ENCODE measurements at regions not wholly inside any gene's neighbourhood (a gene's known extent, or its start where the extent isn't known, plus 50 kb on each side); places are given as distances from the start of the nearest gene placed in this dataset.

DNA sequence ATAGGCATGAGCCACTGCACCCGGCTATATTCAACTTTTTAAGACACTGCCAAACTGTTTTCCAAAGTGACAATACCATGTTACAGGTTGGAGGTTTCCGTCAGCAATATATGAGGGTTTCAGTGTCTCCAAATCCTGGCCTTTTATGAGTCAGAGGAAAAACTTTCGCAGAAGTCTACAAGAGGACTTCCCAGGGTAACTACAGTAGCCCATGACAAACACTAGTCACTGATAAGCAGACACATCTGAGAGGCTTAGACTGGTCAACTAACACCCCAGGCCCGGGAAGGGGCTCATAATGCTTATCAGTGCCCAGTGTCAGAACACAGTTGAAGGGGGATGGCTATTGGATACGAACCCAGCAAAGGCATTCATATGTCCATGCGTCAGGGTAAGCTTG, 85.4 kb downstream of the SOX4 start:
- TF ChIP-seq, protein P1, sequence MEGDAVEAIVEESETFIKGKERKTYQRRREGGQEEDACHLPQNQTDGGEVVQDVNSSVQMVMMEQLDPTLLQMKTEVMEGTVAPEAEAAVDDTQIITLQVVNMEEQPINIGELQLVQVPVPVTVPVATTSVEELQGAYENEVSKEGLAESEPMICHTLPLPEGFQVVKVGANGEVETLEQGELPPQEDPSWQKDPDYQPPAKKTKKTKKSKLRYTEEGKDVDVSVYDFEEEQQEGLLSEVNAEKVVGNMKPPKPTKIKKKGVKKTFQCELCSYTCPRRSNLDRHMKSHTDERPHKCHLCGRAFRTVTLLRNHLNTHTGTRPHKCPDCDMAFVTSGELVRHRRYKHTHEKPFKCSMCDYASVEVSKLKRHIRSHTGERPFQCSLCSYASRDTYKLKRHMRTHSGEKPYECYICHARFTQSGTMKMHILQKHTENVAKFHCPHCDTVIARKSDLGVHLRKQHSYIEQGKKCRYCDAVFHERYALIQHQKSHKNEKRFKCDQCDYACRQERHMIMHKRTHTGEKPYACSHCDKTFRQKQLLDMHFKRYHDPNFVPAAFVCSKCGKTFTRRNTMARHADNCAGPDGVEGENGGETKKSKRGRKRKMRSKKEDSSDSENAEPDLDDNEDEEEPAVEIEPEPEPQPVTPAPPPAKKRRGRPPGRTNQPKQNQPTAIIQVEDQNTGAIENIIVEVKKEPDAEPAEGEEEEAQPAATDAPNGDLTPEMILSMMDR (conservative IDR thresholded peaks at IDR 0.05; ENCODE audit: low read length), result no peak
- no peak for TF ChIP-seq EZH2phosphoT487 (IDR thresholded peaks at IDR 0.05; ENCODE audit: borderline replicate concordance, low read depth, low read length)
- no TSS peak for BruUV-seq (replicated peaks)
- no peak overlapping the region for H3K4me2 ChIP-seq (ENCODE audit: low read length)
- ChIA-PET POLR2A (interaction anchor here (0.6 kb wide), 1 partner anchor 60 kb away, joined by 4 read pairs; no protein-coding TSS in a partner anchor), CTCF (ENCODE audit: unreplicated experiment) (no interaction called here)
- H3K9me3 ChIP-seq (ENCODE audit: low read length), result no peaks in the 10 kb centered on the region
- no peaks in the 10 kb centered on the region for H3K9me2 ChIP-seq (ENCODE audit: insufficient read depth, low read length)
- no peak overlapping the region for H3K27ac ChIP-seq (ENCODE audit: low read depth, low read length, poor library complexity, severe bottlenecking)
- DNase-seq (ENCODE audit: low spot score), result no peak
- H4K20me1 ChIP-seq (ENCODE audit: insufficient read depth, low read length), result no peaks in the 10 kb centered on the region
- H3K79me2 ChIP-seq (ENCODE audit: insufficient read depth, low read depth, low read length), result no peaks in the 10 kb centered on the region
- intact Hi-C loops (cut with micrococcal nuclease; ENCODE audit: unreplicated experiment), result no loop called here
- no peaks in the 10 kb centered on the region for H3K36me3 ChIP-seq (ENCODE audit: insufficient read depth, low read length)
- no peak overlapping the region for H2AFZ ChIP-seq (ENCODE audit: low read length)
- no peaks in the 10 kb centered on the region for H3K4me1 ChIP-seq (ENCODE audit: insufficient read depth, low read length, poor library complexity, severe bottlenecking)
- no peak overlapping the region for H3K4me3 ChIP-seq (ENCODE audit: low read depth, low read length, poor library complexity, severe bottlenecking)

DNA sequence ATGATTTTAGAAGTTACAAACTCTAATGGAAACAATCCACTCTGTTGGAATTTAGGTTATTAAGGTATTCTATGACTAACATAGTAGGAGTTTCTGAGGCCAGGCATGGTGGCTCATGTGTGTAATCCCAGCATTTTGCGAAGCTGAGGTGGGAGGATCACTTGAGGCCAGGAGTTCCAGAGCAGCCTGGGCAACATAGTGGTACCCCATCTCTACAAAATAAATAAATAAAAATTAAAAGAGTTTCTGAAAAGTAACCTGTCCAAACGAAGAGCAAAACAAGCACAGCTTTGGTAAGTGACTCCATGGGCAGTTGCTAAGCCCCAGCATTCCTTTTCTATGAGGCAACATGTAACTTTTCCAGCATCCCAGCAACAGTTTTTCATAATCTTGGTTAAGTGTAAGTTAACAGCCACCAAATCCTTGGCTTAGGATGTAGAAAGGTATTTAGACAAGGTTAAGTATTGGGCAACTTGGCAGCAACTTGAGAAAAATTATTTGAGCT, 86.3 kb downstream of the SOX4 start:
- POLR2A ChIA-PET, result no interaction called here
- Histone ChIP-seq H3K36me3 (ENCODE audit: insufficient read depth, low read length) (no peaks in the 10 kb centered on the region), H3K4me3 (ENCODE audit: low read depth, low read length, poor library complexity, severe bottlenecking) (no peak overlapping the region), H3K9me2 (ENCODE audit: insufficient read depth, low read length) (no peaks in the 10 kb centered on the region), H3K27ac (ENCODE audit: low read depth, low read length, poor library complexity, severe bottlenecking) (no peak overlapping the region), H4K20me1 (ENCODE audit: insufficient read depth, low read length) (no peaks in the 10 kb centered on the region), H3K4me1 (ENCODE audit: insufficient read depth, low read length, poor library complexity, severe bottlenecking) (no peaks in the 10 kb centered on the region), H2AFZ (ENCODE audit: low read length) (no peak overlapping the region), H3K4me2 (ENCODE audit: low read length) (no peak overlapping the region), H3K9me3 (ENCODE audit: low read length) (no peaks in the 10 kb centered on the region), H3K79me2 (ENCODE audit: insufficient read depth, low read depth, low read length) (no peaks in the 10 kb centered on the region)
- BruUV-seq (replicated peaks), result no TSS peak
- no peak for DNase-seq (ENCODE audit: low spot score)
- intact Hi-C loops (cut with micrococcal nuclease; ENCODE audit: unreplicated experiment), result no loop called here
- TF ChIP-seq, protein P1 (conservative IDR thresholded peaks at IDR 0.05; ENCODE audit: low read length), result no peak
- no peak for TF ChIP-seq EZH2phosphoT487 (IDR thresholded peaks at IDR 0.05; ENCODE audit: borderline replicate concordance, low read depth, low read length)
- CTCF ChIA-PET (ENCODE audit: unreplicated experiment), result no interaction called here

DNA sequence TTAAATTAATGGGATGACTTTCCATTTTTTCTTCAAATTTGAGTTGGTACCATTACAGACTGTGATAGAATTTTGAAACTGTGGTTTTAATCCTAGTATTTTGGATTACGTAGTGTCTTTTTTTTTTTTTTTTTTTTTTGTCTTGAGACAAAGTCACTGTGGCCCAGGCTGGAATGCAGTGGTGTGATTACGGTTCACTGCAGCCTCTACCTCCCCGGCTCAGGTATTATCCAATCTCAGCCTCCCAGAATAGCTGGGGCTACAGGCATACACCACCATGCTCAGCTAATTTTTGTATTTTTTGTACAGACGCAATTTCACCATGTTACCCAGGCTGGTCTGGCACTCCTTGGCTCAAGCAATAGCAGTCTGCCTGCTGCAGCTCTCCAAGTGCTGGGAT, 87.1 kb downstream of the SOX4 start:
- TF ChIP-seq EZH2phosphoT487 (IDR thresholded peaks at IDR 0.05; ENCODE audit: borderline replicate concordance, low read depth, low read length), result no peak
- TF ChIP-seq, protein P1 (conservative IDR thresholded peaks at IDR 0.05; ENCODE audit: low read length), result no peak
- POLR2A ChIA-PET, result interaction anchor here (0.6 to 0.8 kb wide), 3 partner anchors 8 to 1761 kb away, joined by 3 read pairs; no protein-coding TSS in a partner anchor

More for the DNA sequence above, 87.1 kb downstream of the SOX4 start:
- Histone ChIP-seq H3K4me3 (ENCODE audit: low read depth, low read length, poor library complexity, severe bottlenecking) (no peak overlapping the region), H2AFZ (ENCODE audit: low read length) (no peak overlapping the region), H4K20me1 (ENCODE audit: insufficient read depth, low read length) (no peaks in the 10 kb centered on the region), H3K9me3 (ENCODE audit: low read length) (no peaks in the 10 kb centered on the region), H3K79me2 (ENCODE audit: insufficient read depth, low read depth, low read length) (no peaks in the 10 kb centered on the region), H3K36me3 (ENCODE audit: insufficient read depth, low read length) (no peaks in the 10 kb centered on the region), H3K4me2 (ENCODE audit: low read length) (no peak overlapping the region), H3K4me1 (ENCODE audit: insufficient read depth, low read length, poor library complexity, severe bottlenecking) (no peaks in the 10 kb centered on the region), H3K9me2 (ENCODE audit: insufficient read depth, low read length) (no peaks in the 10 kb centered on the region), H3K27ac (ENCODE audit: low read depth, low read length, poor library complexity, severe bottlenecking) (no peak overlapping the region)
- DNase-seq (ENCODE audit: low spot score), result no peak
- intact Hi-C loops (cut with micrococcal nuclease; ENCODE audit: unreplicated experiment), result no loop called here
- BruUV-seq (replicated peaks), result no TSS peak
- CTCF ChIA-PET (ENCODE audit: unreplicated experiment), result no interaction called here
